IgD-negative memory B cell (primary cell): ENCODE measurements at regions not wholly inside any gene's neighbourhood (a gene's known extent, or its start where the extent isn't known, plus 50 kb on each side); places are given as distances from the start of the nearest gene placed in this dataset.

Experiments
- H3K27ac Mint-ChIP-seq, 3 donors: one replicate each; pipeline ENCODE4 v1.8.0; 2020 to 2022; ENCODE audit warnings: mild to moderate bottlenecking in 3 of 3, mixed read lengths in 3 of 3, moderate library complexity in 1 of 3
- H3K27me3 Mint-ChIP-seq: one replicate; pipeline ENCODE4 v1.8.0; 2021; ENCODE audit warnings: mixed read lengths
- H3K36me3 Mint-ChIP-seq: one replicate; pipeline ENCODE4 v1.8.0; 2020; ENCODE audit warnings: mild to moderate bottlenecking, mixed read lengths
- H3K4me1 Mint-ChIP-seq, 3 donors: one replicate each; pipeline ENCODE4 v1.8.0; 2020 to 2022; ENCODE audit warnings: mixed read lengths in 3 of 3, mild to moderate bottlenecking in 1 of 3
- H3K4me3 Mint-ChIP-seq, 4 donors: one replicate each; pipeline ENCODE4 v1.8.0; 2020 to 2022; ENCODE audit warnings: mild to moderate bottlenecking in 4 of 4, mixed read lengths in 4 of 4, moderate library complexity in 3 of 4
- H3K9me3 Mint-ChIP-seq, 3 donors: one replicate each; pipeline ENCODE4 v1.8.0; 2020 to 2021; ENCODE audit warnings: mixed read lengths in 3 of 3, mild to moderate bottlenecking in 1 of 3

- Mint-ChIP-seq H3K4me3 (no peak overlapping the region), H3K27me3 (peaks cover 6% of the 10 kb centered on the region)
Measured at GRCh38 chr15:70401709-70402108, 304.0 kb upstream of the TLE3 start.

GRCh38 chr15:70400766-70401541 is 303.2 kb upstream of the TLE3 start:
- peaks cover 11% of the 10 kb centered on the region in 3 donors for H3K4me1 Mint-ChIP-seq
- no peak overlapping the region for H3K4me3 Mint-ChIP-seq
- peaks cover 7% of the 10 kb centered on the region for H3K27me3 Mint-ChIP-seq
- peaks cover 0 to 3% (median 0%) of the 10 kb centered on the region in 3 donors for H3K9me3 Mint-ChIP-seq
- no peaks in the 10 kb centered on the region for H3K36me3 Mint-ChIP-seq
- H3K27ac Mint-ChIP-seq = no peak overlapping the region

More at GRCh38 chr15:70401709-70402108, 304.0 kb upstream of the TLE3 start:
- no peaks in the 10 kb centered on the region for H3K36me3 Mint-ChIP-seq
- peaks cover 11% of the 10 kb centered on the region in 3 donors for H3K4me1 Mint-ChIP-seq
- no peak overlapping the region for H3K27ac Mint-ChIP-seq
- H3K9me3 Mint-ChIP-seq = peaks cover 0 to 3% (median 0%) of the 10 kb centered on the region in 3 donors

DNA sequence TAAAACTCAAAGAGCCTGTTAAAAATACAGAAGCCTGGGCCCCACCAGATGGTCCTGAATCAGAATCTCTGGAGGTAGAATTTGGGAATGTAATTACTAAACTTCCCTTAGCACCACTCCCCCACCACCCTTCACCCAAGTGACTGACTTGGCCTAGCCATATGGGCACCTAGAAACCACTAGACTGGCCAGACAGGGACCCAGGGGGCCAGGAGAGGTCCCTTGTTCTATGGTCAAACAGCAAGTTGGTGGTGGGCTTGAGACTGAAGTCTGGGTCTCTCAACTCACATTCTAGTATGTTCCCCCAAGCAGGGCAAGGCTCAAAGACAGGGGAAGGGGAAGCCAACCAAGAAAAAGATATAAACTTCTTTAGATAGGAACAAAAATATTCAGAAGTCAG is 301.5 kb upstream of the TLE3 start:
- Mint-ChIP-seq H3K4me1 (peaks cover 10 to 11% (median 11%) of the 10 kb centered on the region in 3 donors), H3K9me3 (no peaks in the 10 kb centered on the region), H3K27ac (peak overlapping the region in 1 of 3 donors; percentile 88), H3K4me3 (peak overlapping the region in 1 of 4 donors; percentile 17), H3K36me3 (no peaks in the 10 kb centered on the region), H3K27me3 (peaks cover 11% of the 10 kb centered on the region)

- Mint-ChIP-seq H3K4me3 (peak overlapping the region in 1 of 4 donors; percentile 83), H3K27me3 (peaks cover 11% of the 10 kb centered on the region), H3K4me1 (peaks cover 10 to 11% (median 11%) of the 10 kb centered on the region in 3 donors), H3K9me3 (no peaks in the 10 kb centered on the region), H3K36me3 (no peaks in the 10 kb centered on the region), H3K27ac (peak overlapping the region in 2 of 3 donors; percentile 46 to 88)
Measured at GRCh38 chr15:70398694-70399093, 301.0 kb upstream of the TLE3 start.

- H3K27me3 Mint-ChIP-seq = peaks cover 5% of the 10 kb centered on the region
- no peak overlapping the region for H3K27ac Mint-ChIP-seq
- H3K36me3 Mint-ChIP-seq = no peaks in the 10 kb centered on the region
- H3K4me3 Mint-ChIP-seq = peak overlapping the region in 1 of 4 donors; percentile 23
- H3K9me3 Mint-ChIP-seq = no peaks in the 10 kb centered on the region
- H3K4me1 Mint-ChIP-seq = peaks cover 10 to 11% (median 11%) of the 10 kb centered on the region in 3 donors
Measured at GRCh38 chr15:70396807-70397206, 299.1 kb upstream of the TLE3 start.

DNA sequence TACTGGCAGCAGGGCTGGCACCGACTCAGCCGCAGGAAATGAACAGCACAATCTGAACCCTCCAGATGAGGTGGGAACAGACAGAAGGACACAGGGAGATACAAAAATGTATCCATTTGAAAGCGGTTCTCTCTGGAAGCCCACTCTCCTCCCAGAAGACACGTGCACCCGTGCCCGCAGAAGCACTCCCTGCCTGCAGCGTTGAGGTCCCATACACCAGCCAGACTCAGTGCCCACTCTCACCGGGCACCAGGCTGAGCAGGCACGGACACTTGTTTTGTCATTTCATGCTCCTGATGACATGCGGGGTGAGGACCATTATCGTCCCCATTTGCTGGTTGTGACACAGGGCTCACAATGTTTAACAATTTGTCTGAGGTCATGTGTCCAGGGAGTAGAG is 297.4 kb upstream of the TLE3 start:
- Mint-ChIP-seq H3K27ac (no peak overlapping the region), H3K36me3 (no peaks in the 10 kb centered on the region), H3K27me3 (peaks cover 5% of the 10 kb centered on the region), H3K4me3 (no peak overlapping the region), H3K4me1 (peaks cover 10 to 11% (median 11%) of the 10 kb centered on the region in 3 donors), H3K9me3 (peaks cover 0 to 3% (median 0%) of the 10 kb centered on the region in 3 donors)

DNA sequence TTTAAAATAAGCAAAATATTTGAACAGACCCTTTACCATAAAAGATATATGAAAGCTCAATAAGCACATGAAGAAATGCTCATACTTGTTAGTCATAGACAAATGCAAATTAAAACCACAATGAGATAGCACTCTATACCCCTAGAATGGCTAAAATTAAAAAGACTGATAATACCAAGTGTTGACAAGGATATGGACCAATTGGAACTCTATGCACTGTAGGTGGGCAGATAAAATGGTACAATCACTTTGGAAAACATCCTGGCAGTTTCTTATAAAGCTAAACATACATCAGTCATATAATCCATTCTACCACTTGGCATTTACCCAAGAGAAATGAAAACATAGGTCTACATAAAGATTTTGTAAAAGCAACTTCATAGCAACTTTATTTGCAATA is 293.0 kb upstream of the TLE3 start:
- Mint-ChIP-seq H3K36me3 (no peaks in the 10 kb centered on the region), H3K27me3 (peaks cover 3% of the 10 kb centered on the region), H3K4me1 (peaks cover 8 to 11% (median 11%) of the 10 kb centered on the region in 3 donors), H3K9me3 (peaks cover 0 to 3% (median 0%) of the 10 kb centered on the region in 3 donors), H3K27ac (no peak overlapping the region), H3K4me3 (no peak overlapping the region)

DNA sequence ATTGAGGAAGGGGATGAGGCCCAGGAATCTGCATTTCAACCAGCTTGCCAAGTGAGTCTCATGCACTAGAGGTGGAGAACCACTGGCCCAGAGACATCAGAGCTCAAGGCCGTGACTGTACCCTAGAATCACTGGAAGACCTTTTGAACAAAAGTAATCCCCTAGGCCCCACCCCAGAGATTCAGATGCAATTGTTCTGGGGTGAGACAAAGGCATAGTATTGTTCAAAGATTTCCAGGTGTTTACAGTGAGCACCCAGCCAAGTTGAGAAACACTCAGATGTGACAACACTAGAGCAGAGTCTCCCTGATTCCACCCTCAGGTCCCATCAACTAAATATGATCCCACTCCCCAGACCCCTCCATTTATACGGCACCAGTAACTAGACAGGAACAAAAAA is 290.3 kb upstream of the TLE3 start:
- no peak overlapping the region for H3K4me3 Mint-ChIP-seq
- peaks cover 8 to 11% (median 11%) of the 10 kb centered on the region in 3 donors for H3K4me1 Mint-ChIP-seq
- H3K27me3 Mint-ChIP-seq = no peaks in the 10 kb centered on the region
- no peak overlapping the region for H3K27ac Mint-ChIP-seq
- peaks cover 0 to 3% (median 0%) of the 10 kb centered on the region in 3 donors for H3K9me3 Mint-ChIP-seq
- H3K36me3 Mint-ChIP-seq = no peaks in the 10 kb centered on the region

GRCh38 chr15:70387081-70387480 is 289.4 kb upstream of the TLE3 start:
- Mint-ChIP-seq H3K36me3 (no peaks in the 10 kb centered on the region), H3K4me3 (peak overlapping the region in 2 of 4 donors; percentile 37 to 41), H3K27me3 (no peaks in the 10 kb centered on the region), H3K27ac (peak overlapping the region in 1 of 3 donors; percentile 75), H3K9me3 (peaks cover 0 to 3% (median 0%) of the 10 kb centered on the region in 3 donors), H3K4me1 (peaks cover 8 to 11% (median 11%) of the 10 kb centered on the region in 3 donors)

GRCh38 chr15:70385711-70386110 is 288.0 kb upstream of the TLE3 start:
- peaks cover 3% of the 10 kb centered on the region for H3K36me3 Mint-ChIP-seq
- no peaks in the 10 kb centered on the region for H3K27me3 Mint-ChIP-seq
- H3K4me1 Mint-ChIP-seq = peaks cover 8 to 11% (median 11%) of the 10 kb centered on the region in 3 donors
- H3K4me3 Mint-ChIP-seq = no peak overlapping the region
- H3K9me3 Mint-ChIP-seq = peaks cover 0 to 2% (median 0%) of the 10 kb centered on the region in 3 donors
- peak overlapping the region in 1 of 3 donors; percentile 96 for H3K27ac Mint-ChIP-seq

DNA sequence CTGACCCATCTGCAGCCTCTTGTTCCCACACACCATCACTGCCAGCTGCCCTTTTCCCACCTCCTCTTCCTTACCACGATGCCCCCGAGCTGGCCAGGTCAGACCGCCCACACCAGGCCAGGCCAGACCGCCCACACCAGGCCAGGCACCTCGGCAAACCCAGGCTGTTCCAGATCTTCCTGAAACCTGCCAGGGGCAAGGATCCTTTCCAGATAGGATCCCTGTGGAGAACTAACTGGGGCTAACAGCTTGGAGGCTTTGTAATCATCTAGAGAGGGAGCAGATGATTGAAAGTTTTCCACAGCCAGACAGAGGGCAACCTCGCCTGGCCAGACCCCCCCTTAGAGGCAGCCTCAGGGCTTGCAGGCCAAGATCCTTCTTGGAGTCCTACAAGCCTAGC is 287.3 kb upstream of the TLE3 start:
- Mint-ChIP-seq H3K27me3 (no peaks in the 10 kb centered on the region), H3K4me3 (no peak overlapping the region), H3K9me3 (peaks cover 0 to 1% (median 0%) of the 10 kb centered on the region in 3 donors)

GRCh38 chr15:70383856-70384255 is 286.1 kb upstream of the TLE3 start:
- Mint-ChIP-seq H3K9me3 (peaks cover 0 to 1% (median 0%) of the 10 kb centered on the region in 3 donors), H3K27ac (no peak overlapping the region)

More for the DNA sequence above, 287.3 kb upstream of the TLE3 start:
- Mint-ChIP-seq H3K4me1 (peaks cover 8 to 11% (median 11%) of the 10 kb centered on the region in 3 donors), H3K27ac (no peak overlapping the region), H3K36me3 (peaks cover 3% of the 10 kb centered on the region)

DNA sequence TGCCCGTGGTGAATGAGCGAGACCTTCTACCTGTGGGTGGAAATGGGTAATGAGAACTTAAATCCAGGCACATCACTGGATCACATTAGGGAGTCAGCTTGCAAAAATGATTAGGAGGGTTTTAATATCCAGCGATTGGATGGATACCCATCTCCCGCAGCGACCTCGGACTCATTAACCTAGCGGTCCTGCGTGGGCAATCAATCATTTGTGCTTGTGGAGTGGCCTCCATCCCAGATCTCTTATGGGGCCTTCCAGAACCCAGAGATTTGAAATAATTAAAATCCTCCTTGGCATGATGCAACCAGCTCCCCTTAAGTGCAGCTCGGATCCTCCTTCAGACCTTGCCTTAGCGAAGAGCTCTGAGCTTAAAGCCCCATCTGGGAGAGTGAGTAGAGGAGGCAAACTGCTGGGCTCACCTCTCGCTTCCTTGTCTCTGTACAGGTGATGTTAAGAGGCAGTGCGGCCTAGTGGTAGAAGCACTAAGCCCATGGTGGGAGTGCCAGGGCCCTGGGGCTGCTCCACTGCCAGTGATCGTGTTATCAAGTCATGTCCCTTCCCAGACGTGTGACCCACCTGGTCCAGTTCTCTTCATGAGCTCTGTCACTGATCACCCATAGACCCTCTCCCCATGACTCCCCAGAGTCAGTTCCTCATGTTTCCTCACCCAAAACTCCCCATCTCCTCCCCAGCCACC is 285.2 kb upstream of the TLE3 start:
- H3K4me3 Mint-ChIP-seq = no peak overlapping the region
- peaks cover 8 to 13% (median 11%) of the 10 kb centered on the region in 3 donors for H3K4me1 Mint-ChIP-seq
- no peak overlapping the region for H3K27ac Mint-ChIP-seq
- peaks cover 0 to 1% (median 0%) of the 10 kb centered on the region in 3 donors for H3K9me3 Mint-ChIP-seq
- no peaks in the 10 kb centered on the region for H3K27me3 Mint-ChIP-seq
- peaks cover 3% of the 10 kb centered on the region for H3K36me3 Mint-ChIP-seq

More at GRCh38 chr15:70383856-70384255, 286.1 kb upstream of the TLE3 start:
- peaks cover 8 to 13% (median 11%) of the 10 kb centered on the region in 3 donors for H3K4me1 Mint-ChIP-seq
- no peaks in the 10 kb centered on the region for H3K27me3 Mint-ChIP-seq
- no peak overlapping the region for H3K4me3 Mint-ChIP-seq
- peaks cover 3% of the 10 kb centered on the region for H3K36me3 Mint-ChIP-seq

- Mint-ChIP-seq H3K27ac (no peak overlapping the region), H3K4me3 (no peak overlapping the region)
Measured at GRCh38 chr15:70382009-70382749, 284.5 kb upstream of the TLE3 start.

More at GRCh38 chr15:70382009-70382749, 284.5 kb upstream of the TLE3 start:
- H3K27me3 Mint-ChIP-seq = no peaks in the 10 kb centered on the region
- H3K9me3 Mint-ChIP-seq = peaks cover 0 to 1% (median 0%) of the 10 kb centered on the region in 3 donors
- H3K36me3 Mint-ChIP-seq = peaks cover 3% of the 10 kb centered on the region
- peaks cover 8 to 11% (median 11%) of the 10 kb centered on the region in 3 donors for H3K4me1 Mint-ChIP-seq
